ENCODE measurements at regions not wholly inside any gene's neighbourhood (a gene's known extent, or its start where the extent isn't known, plus 50 kb on each side); places are given as distances from the start of the nearest gene placed in this dataset.
"Not testable (repeated sequence)": the region's sequence is repeated elsewhere in the genome, so short reads cannot be mapped to it uniquely, and the experiment has no call there.

DNA sequence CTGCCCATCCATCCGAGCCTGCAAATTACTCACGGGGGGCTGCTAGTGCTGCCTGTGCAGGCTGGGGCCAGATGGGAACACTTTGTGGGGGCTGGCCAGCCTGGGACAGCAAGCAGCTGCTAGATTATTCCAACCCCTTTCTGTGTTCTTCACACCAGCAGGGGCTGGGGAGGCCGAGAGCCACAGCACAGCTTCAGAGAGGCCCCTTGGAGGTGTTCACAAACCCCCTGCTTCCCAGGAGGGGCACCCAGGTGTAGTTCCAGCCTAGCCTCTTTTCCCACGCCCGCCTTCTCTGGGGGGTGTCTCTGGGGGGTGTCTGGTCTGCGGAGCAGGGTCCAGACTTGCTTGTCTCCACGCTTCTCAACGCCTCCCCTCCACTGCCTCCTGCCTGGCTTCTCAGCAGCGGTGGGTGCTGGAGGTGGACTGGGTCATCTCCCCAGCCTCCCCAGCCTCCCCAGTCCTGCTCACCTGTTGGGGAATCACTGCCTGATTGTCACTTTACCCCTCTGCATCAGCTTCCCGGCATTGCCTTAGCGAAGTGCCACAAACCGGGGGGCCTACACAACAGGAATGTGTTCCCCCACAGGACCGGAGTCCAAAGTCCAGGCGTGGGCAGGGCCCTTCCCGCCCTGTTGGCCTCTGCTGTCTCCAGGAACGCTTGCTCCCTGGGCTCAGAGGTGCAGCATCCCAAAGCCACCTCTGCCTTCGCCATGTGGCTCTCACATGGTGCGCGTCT, 74.0 kb upstream of the EN2 start:
- intact Hi-C loops (cut with micrococcal nuclease; ENCODE audit: unreplicated experiment) = loop anchor here (10.0 kb wide), 2 partner anchors 141 to 351 kb away; no protein-coding TSS in a partner anchor

DNA sequence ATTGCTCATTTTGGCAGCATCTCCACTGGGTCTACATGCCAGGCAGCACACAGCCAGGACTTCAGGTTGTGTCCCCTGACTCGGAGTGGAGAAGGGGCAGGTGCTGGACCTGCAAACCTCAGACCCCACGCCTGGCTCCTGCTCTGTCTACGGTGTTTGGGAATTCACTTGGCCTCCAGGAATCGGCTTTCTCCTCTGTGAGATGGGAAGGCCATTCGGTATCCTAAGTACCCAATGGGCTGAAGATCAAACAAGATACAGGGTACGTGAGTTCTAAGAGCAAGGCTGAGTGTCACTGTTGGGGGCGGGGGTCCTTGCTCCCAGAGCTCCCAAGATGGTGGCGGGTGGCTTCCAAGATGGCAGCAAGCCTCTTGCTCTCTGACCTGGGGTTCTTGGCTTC, 73.2 kb upstream of the EN2 start:
- DNase-seq (ENCODE audit: low read depth, low spot score) (no peak), ATAC-seq (no peak)
- TF ChIP-seq POLR2AphosphoS5 (IDR thresholded peaks at IDR 0.05; ENCODE audit: low read depth, low read length) = no peak
- TF ChIP-seq REST (IDR thresholded peaks at IDR 0.05; ENCODE audit: insufficient read depth in 1 of 2, low read depth in 2 of 2, low read length in 1 of 2) = no peak
- TF ChIP-seq SIN3A (IDR thresholded peaks at IDR 0.05; ENCODE audit: borderline replicate concordance, insufficient read depth, low read depth, low read length) = no peak
- TF ChIP-seq TCF7L2 (IDR thresholded peaks at IDR 0.05; ENCODE audit: low read depth, low read length) = no peak
- TF ChIP-seq, protein P1, sequence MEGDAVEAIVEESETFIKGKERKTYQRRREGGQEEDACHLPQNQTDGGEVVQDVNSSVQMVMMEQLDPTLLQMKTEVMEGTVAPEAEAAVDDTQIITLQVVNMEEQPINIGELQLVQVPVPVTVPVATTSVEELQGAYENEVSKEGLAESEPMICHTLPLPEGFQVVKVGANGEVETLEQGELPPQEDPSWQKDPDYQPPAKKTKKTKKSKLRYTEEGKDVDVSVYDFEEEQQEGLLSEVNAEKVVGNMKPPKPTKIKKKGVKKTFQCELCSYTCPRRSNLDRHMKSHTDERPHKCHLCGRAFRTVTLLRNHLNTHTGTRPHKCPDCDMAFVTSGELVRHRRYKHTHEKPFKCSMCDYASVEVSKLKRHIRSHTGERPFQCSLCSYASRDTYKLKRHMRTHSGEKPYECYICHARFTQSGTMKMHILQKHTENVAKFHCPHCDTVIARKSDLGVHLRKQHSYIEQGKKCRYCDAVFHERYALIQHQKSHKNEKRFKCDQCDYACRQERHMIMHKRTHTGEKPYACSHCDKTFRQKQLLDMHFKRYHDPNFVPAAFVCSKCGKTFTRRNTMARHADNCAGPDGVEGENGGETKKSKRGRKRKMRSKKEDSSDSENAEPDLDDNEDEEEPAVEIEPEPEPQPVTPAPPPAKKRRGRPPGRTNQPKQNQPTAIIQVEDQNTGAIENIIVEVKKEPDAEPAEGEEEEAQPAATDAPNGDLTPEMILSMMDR (IDR thresholded peaks at IDR 0.05) = no peak
- no peak overlapping the region for H3K27ac ChIP-seq (ENCODE audit: low read length)
- in situ Hi-C loops (cut with HindIII; ENCODE audit: low pct_unique_long_range_greater_than_20kb, low sequenced_read_pairs) = no loop called here
- no peak overlapping the region for H3K4me3 ChIP-seq (ENCODE audit: low read depth in 2 of 2, low read length in 2 of 2)
- peaks cover 4% of the 10 kb centered on the region for H3K4me1 ChIP-seq (ENCODE audit: control insufficient read depth, insufficient read depth, low read length)
- peaks cover 13% of the 10 kb centered on the region; the same call in 1 of the 2 replicates for H3K27me3 ChIP-seq (ENCODE audit: control insufficient read depth, insufficient read depth, low read length)
- no peaks in the 10 kb centered on the region for H3K9me3 ChIP-seq (ENCODE audit: control insufficient read depth, insufficient read depth, low read depth, low read length)
- BruUV-seq (replicated peaks) = no TSS peak
- intact Hi-C loops (cut with micrococcal nuclease; ENCODE audit: unreplicated experiment) = loop anchor here (10.0 kb wide), 2 partner anchors 140 to 350 kb away; no protein-coding TSS in a partner anchor
- no peaks in the 10 kb centered on the region for H3K36me3 ChIP-seq (ENCODE audit: control insufficient read depth, insufficient read depth, low read length)
- CTCF ChIA-PET = interaction anchor here (0.6 kb wide), 1 partner anchor 142 kb away, joined by 7 read pairs; no protein-coding TSS in a partner anchor
- POLR2A ChIA-PET = no interaction called here

More for the DNA sequence above, 74.0 kb upstream of the EN2 start:
- ChIA-PET CTCF (interaction anchor here (0.6 kb wide), 1 partner anchor 136 kb away, joined by 3 read pairs; no protein-coding TSS in a partner anchor), POLR2A (no interaction called here)
- Histone ChIP-seq H3K27ac (ENCODE audit: low read length) (no peak overlapping the region), H3K27me3 (ENCODE audit: control insufficient read depth, insufficient read depth, low read length) (peaks cover 20% of the 10 kb centered on the region; the same call in 1 of the 2 replicates), H3K36me3 (ENCODE audit: control insufficient read depth, insufficient read depth, low read length) (no peaks in the 10 kb centered on the region), H3K4me1 (ENCODE audit: control insufficient read depth, insufficient read depth, low read length) (peaks cover 4% of the 10 kb centered on the region), H3K9me3 (ENCODE audit: control insufficient read depth, insufficient read depth, low read depth, low read length) (no peaks in the 10 kb centered on the region), H3K4me3 (ENCODE audit: low read depth in 2 of 2, low read length in 2 of 2) (no peak overlapping the region)
- BruUV-seq (replicated peaks) = no TSS peak
- TF ChIP-seq POLR2AphosphoS5 (IDR thresholded peaks at IDR 0.05; ENCODE audit: low read depth, low read length) = no peak
- no peak for TF ChIP-seq SIN3A (IDR thresholded peaks at IDR 0.05; ENCODE audit: borderline replicate concordance, insufficient read depth, low read depth, low read length)
- TF ChIP-seq REST (IDR thresholded peaks at IDR 0.05; ENCODE audit: insufficient read depth in 1 of 2, low read depth in 2 of 2, low read length in 1 of 2) = no peak
- TF ChIP-seq, protein P1 (IDR thresholded peaks at IDR 0.05) = no peak
- TF ChIP-seq TCF7L2 (IDR thresholded peaks at IDR 0.05; ENCODE audit: low read depth, low read length) = no peak
- in situ Hi-C loops (cut with HindIII; ENCODE audit: low pct_unique_long_range_greater_than_20kb, low sequenced_read_pairs) = no loop called here
- no peak for DNase-seq (ENCODE audit: low read depth, low spot score)
- ATAC-seq = no peak

DNA sequence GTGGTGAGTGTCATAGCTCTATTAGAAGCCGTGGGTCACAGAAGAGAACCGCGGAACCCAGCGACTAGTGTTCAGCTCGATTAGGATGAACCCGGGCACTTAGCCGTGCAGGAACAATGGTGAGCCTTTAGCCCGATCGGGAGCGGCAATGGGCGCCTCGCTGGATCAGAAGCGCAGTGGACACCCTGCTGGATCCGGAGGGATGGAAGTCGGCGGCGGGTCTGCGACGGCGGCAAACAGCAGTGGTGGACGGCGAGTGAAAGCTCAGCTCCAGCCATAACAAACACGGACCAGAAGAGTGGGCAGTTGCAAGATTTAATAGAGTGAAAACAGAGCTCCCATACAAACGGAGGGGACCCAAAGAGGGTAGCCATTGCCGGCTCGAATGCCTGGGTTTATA, 72.7 kb upstream of the EN2 start:
- H3K36me3 ChIP-seq (ENCODE audit: control insufficient read depth, insufficient read depth, low read length); in situ Hi-C loops (cut with HindIII; ENCODE audit: low pct_unique_long_range_greater_than_20kb, low sequenced_read_pairs); H3K27ac ChIP-seq (ENCODE audit: low read length); POLR2A ChIA-PET; DNase-seq (ENCODE audit: low read depth, low spot score); H3K27me3 ChIP-seq (ENCODE audit: control insufficient read depth, insufficient read depth, low read length); H3K9me3 ChIP-seq (ENCODE audit: control insufficient read depth, insufficient read depth, low read depth, low read length); H3K4me1 ChIP-seq (ENCODE audit: control insufficient read depth, insufficient read depth, low read length); BruUV-seq (replicated peaks); ATAC-seq; H3K4me3 ChIP-seq (ENCODE audit: low read depth in 2 of 2, low read length in 2 of 2): not testable (repeated sequence)
- intact Hi-C loops (cut with micrococcal nuclease; ENCODE audit: unreplicated experiment) = loop anchor here (10.0 kb wide), 2 partner anchors 140 to 350 kb away; no protein-coding TSS in a partner anchor
- CTCF ChIA-PET = interaction anchor here (0.6 kb wide), 1 partner anchor 142 kb away, joined by 7 read pairs; no protein-coding TSS in a partner anchor
